Stimulated activated naive CD8-positive, alpha-beta T cell treated with anti-CD3 and anti-CD28 coated beads, Interleukin-15, amount 100 ng/mL, for 72 hours (primary cell): ENCODE measurements at regions not wholly inside any gene's neighbourhood (a gene's known extent, or its start where the extent isn't known, plus 50 kb on each side); places are given as distances from the start of the nearest gene placed in this dataset.

Experiments used
- ATAC-seq: fragments of 150-1000 bp; cut with Tn5 transposase; 2 replicates; pipeline ENCODE4 v1.10.0; 2021; ENCODE audit warnings: mild to moderate bottlenecking, moderate library complexity
- DNase-seq, 2 donors: peaks; one replicate each; pipeline ENCODE4 v3.0.0; 2021 to 2022
- H3K27ac Mint-ChIP-seq, 2 donors: one replicate each; pipeline ENCODE4 v1.8.0; 2022; ENCODE audit warnings: mild to moderate bottlenecking in 2 of 2, mixed read lengths in 2 of 2, moderate library complexity in 2 of 2
- H3K27me3 Mint-ChIP-seq: one replicate; pipeline ENCODE4 v1.8.0; 2022; ENCODE audit warnings: mixed read lengths
- H3K4me1 Mint-ChIP-seq: one replicate; pipeline ENCODE4 v1.8.0; 2022; ENCODE audit warnings: mild to moderate bottlenecking, mixed read lengths
- H3K4me3 Mint-ChIP-seq, 2 donors: one replicate each; pipeline ENCODE4 v1.8.0; 2022; ENCODE audit warnings: mild to moderate bottlenecking in 2 of 2, mixed read lengths in 2 of 2, moderate library complexity in 1 of 2
- H3K9me3 Mint-ChIP-seq, 2 donors: one replicate each; pipeline ENCODE4 v1.8.0; 2022; ENCODE audit warnings: mixed read lengths in 2 of 2

DNA sequence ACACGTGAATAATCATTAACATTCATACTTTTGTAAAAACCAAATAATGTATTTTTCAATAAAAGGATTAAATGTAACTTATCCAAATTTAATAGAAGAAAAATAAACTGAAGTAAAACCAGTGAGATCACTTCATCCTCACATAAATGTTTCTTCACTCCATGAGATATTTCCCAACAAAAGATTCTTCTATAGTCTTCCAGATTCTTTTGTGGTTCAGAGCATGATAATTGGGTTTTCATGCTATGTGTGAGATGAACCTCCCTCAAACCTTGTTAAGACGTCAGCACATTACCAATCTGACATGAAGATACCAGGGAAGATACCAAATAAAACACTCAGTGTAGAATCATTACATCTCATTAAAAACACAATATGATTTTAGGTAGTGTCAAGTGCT lies 62.9 kb upstream of the OXGR1 start:
- Mint-ChIP-seq H3K9me3 (peaks cover 0 to 4% of the 10 kb centered on the region in 2 donors), H3K27ac (no peak overlapping the region), H3K4me3 (no peak overlapping the region), H3K4me1 (no peaks in the 10 kb centered on the region), H3K27me3 (peaks cover 25% of the 10 kb centered on the region)
- DNase-seq: no peak
- no peak for ATAC-seq

DNA sequence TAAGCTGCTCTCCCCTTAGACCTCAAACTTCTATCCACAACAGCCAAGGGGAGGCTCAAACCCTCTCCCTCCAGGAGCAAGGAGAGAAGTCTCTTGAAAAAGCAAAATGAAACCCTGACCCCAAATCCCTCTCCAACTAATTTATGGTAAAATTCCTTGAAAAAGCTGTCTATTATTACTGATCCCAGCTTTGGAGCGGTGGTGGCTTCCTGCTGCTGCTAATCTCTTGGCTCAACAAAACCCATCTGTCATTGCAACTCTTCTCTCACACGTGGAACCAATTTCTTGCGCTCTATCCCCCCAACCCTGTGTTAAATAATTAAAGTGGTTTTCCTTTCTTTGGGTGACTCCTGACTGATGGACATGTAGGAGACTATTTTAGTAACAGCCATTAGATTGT lies 64.1 kb upstream of the OXGR1 start:
- Mint-ChIP-seq H3K4me3 (no peak overlapping the region), H3K27me3 (peaks cover 32% of the 10 kb centered on the region)

DNA sequence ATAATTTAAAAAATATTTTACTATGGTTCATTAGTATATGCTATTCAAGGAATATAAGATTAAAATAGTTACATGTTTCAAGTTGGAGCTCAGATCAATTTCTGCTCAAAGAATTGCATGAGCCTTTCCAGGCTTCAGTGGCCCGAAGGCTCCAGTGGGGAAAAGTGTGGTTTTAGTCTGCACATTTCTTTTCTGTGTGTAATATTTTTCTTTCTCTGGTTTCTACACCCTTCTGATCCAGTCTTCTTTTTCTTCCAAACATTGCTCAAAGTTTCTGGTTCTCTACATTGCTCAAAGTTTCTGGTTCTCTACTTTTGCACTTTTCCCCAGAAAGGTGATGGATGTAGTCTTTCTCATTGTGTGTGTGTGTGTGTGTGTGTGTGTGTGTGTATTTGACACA lies 64.7 kb upstream of the OXGR1 start:
- ATAC-seq: no peak
- H3K9me3 Mint-ChIP-seq: no peaks in the 10 kb centered on the region
- no peak overlapping the region for H3K4me3 Mint-ChIP-seq
- no peaks in the 10 kb centered on the region for H3K4me1 Mint-ChIP-seq
- DNase-seq: no peak
- no peak overlapping the region for H3K27ac Mint-ChIP-seq
- H3K27me3 Mint-ChIP-seq: peaks cover 32% of the 10 kb centered on the region

More for the DNA sequence above, 64.1 kb upstream of the OXGR1 start:
- H3K27ac Mint-ChIP-seq: no peak overlapping the region
- no peak for DNase-seq
- H3K4me1 Mint-ChIP-seq: no peaks in the 10 kb centered on the region
- H3K9me3 Mint-ChIP-seq: no peaks in the 10 kb centered on the region
- ATAC-seq: no peak

DNA sequence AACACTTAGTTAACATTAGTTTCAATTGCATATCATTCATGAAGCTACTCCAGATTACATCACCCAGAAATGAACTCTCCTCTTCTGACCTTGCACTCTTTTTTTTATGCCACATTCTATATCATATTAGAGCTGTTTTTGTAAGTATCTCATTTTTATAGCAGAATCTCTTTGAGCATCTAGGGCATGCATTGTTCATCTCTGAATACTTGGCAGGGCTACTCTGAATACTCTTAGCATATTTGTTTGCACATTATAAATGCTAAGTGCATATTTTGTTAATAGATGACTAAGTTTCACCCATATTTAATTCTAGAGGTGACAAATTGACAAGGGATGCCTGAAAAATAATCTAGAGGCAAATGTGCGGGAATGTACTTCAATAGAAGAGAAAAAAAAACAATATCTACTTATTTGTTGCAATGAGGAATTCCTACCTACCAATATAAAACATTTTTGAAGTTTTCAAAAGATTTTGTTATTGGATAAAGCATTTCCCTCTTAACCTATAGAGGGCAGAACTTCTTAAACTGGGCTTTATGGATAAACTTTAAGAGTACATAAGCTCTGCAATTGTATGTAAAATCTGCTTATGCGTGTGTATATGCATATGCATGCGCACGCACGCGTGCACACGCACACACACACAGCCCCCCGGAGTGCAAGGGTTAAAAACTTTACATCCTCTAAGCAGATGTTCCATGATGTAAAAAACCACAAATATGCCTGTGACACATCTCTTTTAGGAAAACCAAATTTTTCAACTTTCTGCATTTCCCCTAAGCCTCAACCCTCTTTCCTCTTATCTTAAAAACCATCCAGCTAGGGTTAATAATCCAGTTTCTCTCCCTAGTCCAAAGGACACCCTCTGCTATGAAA lies 73.0 kb upstream of the OXGR1 start:
- Mint-ChIP-seq H3K27me3 (peaks cover 25% of the 10 kb centered on the region), H3K4me1 (no peaks in the 10 kb centered on the region), H3K4me3 (no peak overlapping the region), H3K27ac (no peak overlapping the region), H3K9me3 (no peaks in the 10 kb centered on the region)
- no peak for DNase-seq
- ATAC-seq: no peak

DNA sequence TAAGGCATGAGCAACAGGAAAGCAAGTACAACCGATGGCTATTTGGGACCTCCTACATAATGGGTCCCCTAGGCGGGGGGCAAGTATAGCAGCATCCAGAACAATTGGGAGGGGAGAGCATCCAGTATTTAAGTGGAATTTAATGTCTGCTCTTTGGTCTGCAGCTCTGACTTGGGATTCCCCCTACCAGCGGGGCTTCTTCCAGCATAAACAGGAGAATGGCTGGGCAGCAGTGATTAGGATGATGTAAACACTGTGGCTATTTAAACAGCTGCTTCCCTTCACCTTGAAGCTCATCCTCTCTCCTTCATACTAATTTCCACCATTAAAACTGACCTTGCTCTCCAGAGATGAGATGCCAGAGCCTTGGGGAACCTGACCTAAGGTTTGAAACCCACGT lies 73.9 kb upstream of the OXGR1 start:
- H3K4me1 Mint-ChIP-seq: no peaks in the 10 kb centered on the region
- no peaks in the 10 kb centered on the region for H3K9me3 Mint-ChIP-seq
- H3K4me3 Mint-ChIP-seq: no peak overlapping the region
- ATAC-seq (no peak), DNase-seq (no peak)
- H3K27me3 Mint-ChIP-seq: peaks cover 18% of the 10 kb centered on the region
- H3K27ac Mint-ChIP-seq: no peak overlapping the region

DNA sequence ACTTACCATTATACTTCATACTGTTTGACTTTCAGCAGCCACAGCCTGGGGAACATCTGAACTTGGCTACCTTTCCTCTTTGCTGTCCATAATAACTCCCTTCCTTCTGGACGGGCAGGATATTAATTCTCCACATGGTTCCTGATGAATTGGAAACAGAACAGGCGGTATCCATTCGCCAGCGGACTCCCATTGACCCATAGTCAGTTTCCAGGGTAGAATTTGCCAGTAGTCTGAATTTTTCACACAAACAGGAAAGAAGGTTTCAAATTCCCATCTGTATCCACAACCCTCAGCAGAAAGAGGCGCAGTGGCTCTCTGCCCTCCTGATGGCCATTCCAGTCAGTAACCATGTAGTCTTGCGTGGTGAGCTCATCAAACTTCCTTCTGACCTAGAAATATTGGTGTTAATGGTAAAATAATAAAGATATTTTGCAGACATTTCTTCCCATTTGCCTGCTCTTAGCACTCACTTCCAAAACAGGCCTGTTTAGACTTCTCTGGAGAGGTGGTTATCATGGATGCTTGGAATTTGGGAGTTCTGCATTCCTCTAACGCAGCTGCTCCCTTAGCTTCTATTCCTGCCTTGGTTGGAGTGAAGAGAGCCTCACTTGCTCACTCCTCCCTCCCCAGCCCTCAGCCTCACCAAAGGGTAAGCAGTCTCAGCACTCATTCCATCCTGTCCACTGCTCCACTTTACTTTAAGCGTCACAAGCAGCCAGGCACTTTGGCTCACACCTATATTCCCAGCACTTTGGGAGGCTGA lies 75.0 kb upstream of the OXGR1 start:
- no peak overlapping the region for H3K4me3 Mint-ChIP-seq
- peaks cover 4 to 8% of the 10 kb centered on the region in 2 donors for H3K9me3 Mint-ChIP-seq
- no peaks in the 10 kb centered on the region for H3K4me1 Mint-ChIP-seq
- DNase-seq: no peak
- peaks cover 18% of the 10 kb centered on the region for H3K27me3 Mint-ChIP-seq
- ATAC-seq: no peak
- no peak overlapping the region for H3K27ac Mint-ChIP-seq

DNA sequence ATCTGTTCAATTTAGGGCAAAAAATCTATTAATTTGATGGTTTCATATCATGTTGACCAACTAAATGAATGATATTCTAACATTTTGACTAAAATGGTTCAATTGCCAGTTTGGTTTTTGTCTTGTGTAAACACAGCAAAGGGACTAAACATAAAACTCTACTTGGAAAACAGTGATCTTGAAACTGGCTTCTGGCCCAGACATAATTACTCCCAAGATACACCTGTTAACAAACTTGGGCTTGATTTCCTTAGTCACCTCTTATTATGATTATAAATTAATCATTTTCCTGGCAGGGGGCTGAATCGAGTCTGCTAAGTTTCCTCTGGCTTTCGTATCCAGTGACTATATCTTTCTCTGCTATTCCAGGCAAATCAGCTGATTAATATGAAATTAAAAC lies 78.0 kb upstream of the OXGR1 start:
- DNase-seq: no peak
- no peak overlapping the region for H3K27ac Mint-ChIP-seq
- H3K9me3 Mint-ChIP-seq: peaks cover 10 to 15% of the 10 kb centered on the region in 2 donors
- H3K4me3 Mint-ChIP-seq: no peak overlapping the region
- no peaks in the 10 kb centered on the region for H3K4me1 Mint-ChIP-seq
- no peak for ATAC-seq
- H3K27me3 Mint-ChIP-seq: peaks cover 23% of the 10 kb centered on the region

DNA sequence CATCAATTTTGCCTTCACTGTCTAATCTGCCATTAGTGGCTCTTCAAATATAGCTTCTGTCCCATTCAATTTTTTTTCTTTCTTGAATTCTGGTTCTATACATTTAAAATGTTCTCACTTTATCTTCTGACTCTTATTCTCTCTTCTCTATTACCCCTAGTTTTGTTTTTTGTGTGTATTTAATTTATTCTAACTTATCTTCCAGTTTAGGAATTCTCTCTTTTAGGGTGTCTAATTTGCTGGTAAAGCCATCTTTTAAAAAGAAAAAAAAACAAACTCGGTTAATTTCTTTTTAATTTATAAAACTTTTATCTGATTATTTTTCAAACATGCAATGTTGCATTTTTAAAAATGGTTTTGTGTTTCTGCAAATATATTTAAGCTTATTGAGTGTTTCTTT lies 80.3 kb upstream of the OXGR1 start:
- no peaks in the 10 kb centered on the region for H3K4me1 Mint-ChIP-seq
- no peak overlapping the region for H3K4me3 Mint-ChIP-seq
- H3K9me3 Mint-ChIP-seq: peaks cover 10 to 15% of the 10 kb centered on the region in 2 donors
- H3K27ac Mint-ChIP-seq: no peak overlapping the region
- ATAC-seq: no peak
- DNase-seq: no peak
- H3K27me3 Mint-ChIP-seq: peaks cover 18% of the 10 kb centered on the region

DNA sequence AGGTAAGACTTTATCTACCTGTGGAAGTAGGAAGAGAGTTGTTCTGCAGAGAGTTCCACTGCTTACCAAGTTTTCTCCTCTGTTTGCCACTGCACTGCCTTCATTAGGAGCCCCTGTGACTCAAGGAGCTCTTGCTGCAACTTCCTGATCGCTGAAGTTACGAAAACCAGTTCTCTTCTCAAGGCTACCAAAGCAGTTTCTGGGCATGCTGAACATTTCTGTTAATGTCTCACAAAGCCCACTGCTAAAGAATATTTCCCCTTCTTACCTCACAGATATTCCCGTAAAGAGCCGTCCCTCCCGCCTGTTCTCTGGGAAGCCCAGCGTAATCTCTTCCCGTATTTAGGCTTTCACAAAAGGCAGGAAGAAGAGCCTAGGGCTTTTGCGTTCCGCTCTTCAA lies 82.6 kb upstream of the OXGR1 start:
- Mint-ChIP-seq H3K27me3 (peaks cover 7% of the 10 kb centered on the region), H3K4me1 (no peaks in the 10 kb centered on the region), H3K27ac (no peak overlapping the region), H3K9me3 (peaks cover 10 to 15% of the 10 kb centered on the region in 2 donors), H3K4me3 (no peak overlapping the region)
- ATAC-seq (no peak), DNase-seq (no peak)

DNA sequence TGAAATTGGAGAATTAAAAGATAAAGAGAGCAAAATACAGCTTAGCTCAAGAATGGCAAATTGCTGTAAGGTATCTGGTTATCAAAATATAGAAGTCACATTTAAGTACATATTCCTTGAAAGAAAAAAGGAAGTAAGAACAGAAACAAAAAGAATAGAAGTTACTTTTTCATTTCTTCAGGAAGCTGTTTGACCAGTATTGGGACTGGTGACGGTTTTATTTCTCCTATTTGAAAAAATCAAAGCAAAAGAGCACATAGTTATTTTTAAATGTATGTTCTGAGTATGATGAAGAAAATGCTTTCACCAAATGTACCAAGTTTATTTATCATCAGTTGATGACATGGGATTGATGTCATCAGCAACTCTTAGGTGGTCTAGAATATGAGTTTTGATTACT lies 83.1 kb upstream of the OXGR1 start:
- Mint-ChIP-seq H3K4me1 (no peaks in the 10 kb centered on the region), H3K4me3 (no peak overlapping the region)
- DNase-seq: no peak

DNA sequence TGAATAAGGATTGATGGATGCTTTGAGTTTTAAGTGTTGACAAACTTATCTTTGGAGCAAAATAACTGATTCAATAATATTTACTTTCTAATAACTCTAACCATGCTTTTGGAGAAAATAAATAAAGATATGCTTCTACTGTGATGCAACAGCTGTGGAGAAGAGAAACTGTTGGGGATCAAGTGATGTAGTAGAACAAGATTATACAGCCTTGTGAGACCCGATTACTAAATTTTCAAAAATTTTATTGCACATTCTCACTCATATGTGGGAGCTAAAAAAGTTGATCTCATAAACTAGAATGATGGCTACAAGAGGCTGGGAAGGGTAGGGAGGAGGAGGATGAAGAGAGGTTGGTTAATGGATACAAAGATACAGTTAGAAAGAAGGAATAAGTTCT lies 85.5 kb upstream of the OXGR1 start:
- Mint-ChIP-seq H3K4me3 (no peak overlapping the region), H3K4me1 (no peaks in the 10 kb centered on the region), H3K27me3 (peaks cover 7% of the 10 kb centered on the region), H3K27ac (no peak overlapping the region), H3K9me3 (peaks cover 1 to 3% of the 10 kb centered on the region in 2 donors)
- DNase-seq (no peak), ATAC-seq (no peak)

More for the DNA sequence above, 83.1 kb upstream of the OXGR1 start:
- H3K27me3 Mint-ChIP-seq: peaks cover 7% of the 10 kb centered on the region
- no peak for ATAC-seq
- H3K9me3 Mint-ChIP-seq: peaks cover 10 to 15% of the 10 kb centered on the region in 2 donors
- H3K27ac Mint-ChIP-seq: no peak overlapping the region

DNA sequence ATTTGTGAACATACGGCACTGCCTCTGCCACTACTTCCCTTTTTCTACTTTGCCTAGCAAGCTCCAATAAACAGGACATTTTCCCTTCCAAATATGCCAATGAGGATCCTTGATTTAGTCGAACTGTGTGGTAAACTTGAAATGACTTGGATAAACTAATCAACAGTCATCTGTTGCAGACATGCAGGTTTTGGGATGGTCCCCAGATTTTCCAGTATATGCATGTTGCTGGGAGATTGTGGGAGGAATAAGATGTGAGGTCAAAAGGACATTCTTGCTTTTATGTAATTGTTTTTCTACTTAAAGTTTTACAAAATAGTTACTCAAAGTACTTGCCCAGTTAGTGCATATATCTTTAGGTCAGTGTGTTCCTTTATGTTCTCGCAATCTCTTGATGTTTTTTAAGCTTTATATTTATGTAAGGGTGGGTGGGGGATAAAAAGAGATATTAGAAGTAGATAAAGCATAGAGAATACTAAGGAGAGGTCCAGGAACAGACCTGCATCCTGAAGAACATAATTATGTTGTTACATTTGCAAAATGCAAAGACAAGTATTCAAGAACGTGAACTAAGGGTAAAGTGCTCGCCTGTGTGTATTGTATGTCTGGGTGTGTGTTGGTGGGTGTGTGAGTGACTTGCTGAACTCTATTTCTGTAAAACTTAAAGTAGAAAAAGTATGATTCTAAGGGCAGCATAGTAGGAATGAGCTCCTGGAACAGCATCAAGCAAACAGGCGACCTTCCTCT lies 88.4 kb upstream of the OXGR1 start:
- ATAC-seq (no peak), DNase-seq (no peak)
- no peak overlapping the region for H3K4me3 Mint-ChIP-seq
- H3K4me1 Mint-ChIP-seq: no peaks in the 10 kb centered on the region
- H3K27me3 Mint-ChIP-seq: no peaks in the 10 kb centered on the region
- no peak overlapping the region for H3K27ac Mint-ChIP-seq
- no peaks in the 10 kb centered on the region for H3K9me3 Mint-ChIP-seq

DNA sequence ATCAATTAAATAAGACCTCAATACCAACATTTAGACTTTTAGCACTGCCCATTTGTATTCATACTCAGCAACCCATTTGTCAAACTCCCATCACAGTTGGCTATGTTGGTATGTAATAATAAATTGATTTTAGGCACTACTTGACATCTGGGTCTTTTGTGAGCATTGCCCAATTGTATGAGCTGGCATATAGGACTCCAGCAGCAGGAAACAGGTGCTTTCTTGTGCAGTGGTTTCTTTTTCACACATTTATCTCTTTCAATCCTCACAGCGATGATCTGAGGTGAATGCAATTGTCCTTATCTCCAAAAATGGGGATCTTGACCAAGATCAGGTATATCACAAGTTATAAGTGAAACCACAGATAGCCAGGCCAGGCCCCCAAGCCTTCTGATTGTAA lies 96.9 kb upstream of the OXGR1 start:
- H3K4me1 Mint-ChIP-seq: no peaks in the 10 kb centered on the region
- H3K27me3 Mint-ChIP-seq: no peaks in the 10 kb centered on the region
- H3K27ac Mint-ChIP-seq: no peak overlapping the region
- DNase-seq (no peak), ATAC-seq (no peak)
- no peak overlapping the region for H3K4me3 Mint-ChIP-seq
- H3K9me3 Mint-ChIP-seq: no peaks in the 10 kb centered on the region

DNA sequence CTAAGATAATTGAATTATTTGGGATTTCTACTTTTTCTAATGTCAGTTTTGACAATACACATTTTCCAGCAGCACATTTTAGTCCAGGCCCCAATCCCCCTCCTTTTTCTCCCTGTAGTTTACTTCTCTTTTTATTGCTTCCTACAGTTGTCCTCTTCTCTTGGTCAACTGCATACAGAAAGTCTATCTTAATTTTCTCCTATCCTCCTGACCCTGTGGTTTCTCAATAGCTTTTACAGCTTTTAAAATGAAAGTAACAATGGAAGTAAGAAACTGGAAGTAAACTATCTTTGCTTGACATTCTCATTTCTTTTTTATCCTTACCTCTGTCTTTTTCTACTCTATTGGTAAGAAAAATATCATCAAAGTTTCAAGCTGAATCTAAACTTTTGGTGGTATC lies 106.5 kb upstream of the OXGR1 start:
- Mint-ChIP-seq H3K27me3 (peaks cover 18% of the 10 kb centered on the region), H3K9me3 (no peaks in the 10 kb centered on the region), H3K4me3 (no peak overlapping the region), H3K27ac (no peak overlapping the region), H3K4me1 (peaks cover 5% of the 10 kb centered on the region)
- DNase-seq (no peak), ATAC-seq (no peak)

DNA sequence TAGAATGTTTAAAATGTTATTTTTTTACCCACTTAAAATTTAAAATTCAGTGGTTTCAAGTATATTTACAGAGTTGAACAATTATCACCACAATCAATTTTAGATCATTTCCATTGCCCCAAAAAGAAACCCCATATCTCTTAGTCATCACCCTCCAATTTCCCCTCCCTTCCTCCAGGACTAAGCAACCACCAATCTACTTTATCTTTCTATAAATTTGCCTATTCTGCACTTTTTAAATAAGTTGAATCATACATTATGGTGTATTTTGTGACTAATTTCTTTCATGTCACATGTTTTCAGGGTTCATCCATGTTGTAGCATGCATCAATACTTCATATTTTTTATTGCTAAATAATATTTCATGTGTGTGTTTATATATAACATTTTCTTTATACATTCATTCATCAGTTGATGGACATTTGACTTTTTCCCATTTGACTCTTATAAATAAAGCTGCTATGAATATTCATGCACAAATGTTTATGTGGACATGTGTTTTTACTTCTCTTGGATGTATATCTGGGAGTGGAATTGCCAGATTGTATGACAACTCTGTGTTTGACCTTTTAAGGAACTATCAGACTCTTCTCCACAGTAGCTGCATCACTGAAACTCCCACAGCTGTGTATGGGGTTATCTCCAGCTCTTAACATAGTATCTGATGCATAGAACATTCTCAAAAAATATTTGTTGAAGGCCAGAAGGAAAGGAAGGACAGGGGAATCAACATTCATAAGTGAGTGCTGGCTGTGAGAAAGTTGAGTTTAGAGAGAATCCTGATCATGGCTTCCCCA lies 107.8 kb upstream of the OXGR1 start:
- Mint-ChIP-seq H3K27ac (no peak overlapping the region), H3K4me3 (no peak overlapping the region), H3K4me1 (peaks cover 5% of the 10 kb centered on the region), H3K27me3 (peaks cover 18% of the 10 kb centered on the region), H3K9me3 (no peaks in the 10 kb centered on the region)
- ATAC-seq: peak; percentile 33
- DNase-seq: no peak
